ENCODE measurements at regions not wholly inside any gene's neighbourhood (a gene's known extent, or its start where the extent isn't known, plus 50 kb on each side); places are given as distances from the start of the nearest gene placed in this dataset.

- H3K4me3 ChIP-seq (ENCODE audit: low read depth, low read length, poor library complexity, severe bottlenecking), result no peak overlapping the region
- no peaks in the 10 kb centered on the region for H3K4me1 ChIP-seq (ENCODE audit: insufficient read depth, low read length, poor library complexity, severe bottlenecking)
- H3K36me3 ChIP-seq (ENCODE audit: insufficient read depth, low read length, poor library complexity, severe bottlenecking), result no peaks in the 10 kb centered on the region
- no peak for DNase-seq (ENCODE audit: low spot score)
- no TSS peak for BruUV-seq (replicated peaks)
- TF ChIP-seq EZH2 (IDR thresholded peaks at IDR 0.05; ENCODE audit: borderline replicate concordance, low read depth, low read length, poor library complexity, severe bottlenecking) (no peak), CTCF (conservative IDR thresholded peaks at IDR 0.05; ENCODE audit: low read depth, low read length) (no peak)
- H3K27ac ChIP-seq (ENCODE audit: low read depth, low read length, poor library complexity, severe bottlenecking), result no peak overlapping the region
- H3K27me3 ChIP-seq (replicated peaks; ENCODE audit: insufficient read depth, low read depth, low read length, poor library complexity), result no peaks in the 10 kb centered on the region
- CTCF ChIA-PET, result no interaction called here
- POLR2A ChIA-PET (ENCODE audit: low non-redundant PET), result no interaction called here
- no peaks in the 10 kb centered on the region for H3K9me3 ChIP-seq (ENCODE audit: low read depth, low read length, poor library complexity, severe bottlenecking)
- intact Hi-C loops (cut with micrococcal nuclease; ENCODE audit: unreplicated experiment), result no loop called here
These were observed 146.4 kb upstream of the FOXN3 start for GRCh38 chr14:89563471-89563870.

- BruUV-seq (replicated peaks), result no TSS peak
- Histone ChIP-seq H3K27me3 (replicated peaks; ENCODE audit: insufficient read depth, low read depth, low read length, poor library complexity) (no peaks in the 10 kb centered on the region), H3K9me3 (ENCODE audit: low read depth, low read length, poor library complexity, severe bottlenecking) (no peaks in the 10 kb centered on the region), H3K27ac (ENCODE audit: low read depth, low read length, poor library complexity, severe bottlenecking) (no peak overlapping the region), H3K4me3 (ENCODE audit: low read depth, low read length, poor library complexity, severe bottlenecking) (no peak overlapping the region), H3K4me1 (ENCODE audit: insufficient read depth, low read length, poor library complexity, severe bottlenecking) (no peaks in the 10 kb centered on the region), H3K36me3 (ENCODE audit: insufficient read depth, low read length, poor library complexity, severe bottlenecking) (no peaks in the 10 kb centered on the region)
- TF ChIP-seq CTCF (conservative IDR thresholded peaks at IDR 0.05; ENCODE audit: low read depth, low read length), result no peak
- TF ChIP-seq EZH2 (IDR thresholded peaks at IDR 0.05; ENCODE audit: borderline replicate concordance, low read depth, low read length, poor library complexity, severe bottlenecking), result no peak
- intact Hi-C loops (cut with micrococcal nuclease; ENCODE audit: unreplicated experiment), result no loop called here
- no peak for DNase-seq (ENCODE audit: low spot score)
- CTCF ChIA-PET, result no interaction called here
- POLR2A ChIA-PET (ENCODE audit: low non-redundant PET), result no interaction called here
These were observed 134.9 kb upstream of the FOXN3 start for GRCh38 chr14:89551955-89552354.

GRCh38 chr14:89551432-89551831 lies 134.4 kb upstream of the FOXN3 start:
- POLR2A ChIA-PET (ENCODE audit: low non-redundant PET), result no interaction called here
- H3K9me3 ChIP-seq (ENCODE audit: low read depth, low read length, poor library complexity, severe bottlenecking), result no peaks in the 10 kb centered on the region
- H3K27me3 ChIP-seq (replicated peaks; ENCODE audit: insufficient read depth, low read depth, low read length, poor library complexity), result no peaks in the 10 kb centered on the region
- DNase-seq (ENCODE audit: low spot score), result no peak
- H3K36me3 ChIP-seq (ENCODE audit: insufficient read depth, low read length, poor library complexity, severe bottlenecking), result no peaks in the 10 kb centered on the region
- no peak for TF ChIP-seq EZH2 (IDR thresholded peaks at IDR 0.05; ENCODE audit: borderline replicate concordance, low read depth, low read length, poor library complexity, severe bottlenecking)
- TF ChIP-seq CTCF (conservative IDR thresholded peaks at IDR 0.05; ENCODE audit: low read depth, low read length), result no peak
- H3K4me1 ChIP-seq (ENCODE audit: insufficient read depth, low read length, poor library complexity, severe bottlenecking), result no peaks in the 10 kb centered on the region
- intact Hi-C loops (cut with micrococcal nuclease; ENCODE audit: unreplicated experiment), result no loop called here
- CTCF ChIA-PET, result no interaction called here
- H3K4me3 ChIP-seq (ENCODE audit: low read depth, low read length, poor library complexity, severe bottlenecking), result no peak overlapping the region
- no peak overlapping the region for H3K27ac ChIP-seq (ENCODE audit: low read depth, low read length, poor library complexity, severe bottlenecking)
- BruUV-seq (replicated peaks), result no TSS peak
